GDM1 (cell line): ENCODE measurements at regions not wholly inside any gene's neighbourhood (a gene's known extent, or its start where the extent isn't known, plus 50 kb on each side); places are given as distances from the start of the nearest gene placed in this dataset.

Experiments used
- DNase-seq: peaks from one replicate; lab custom pipeline; 2025; lab: John Stamatoyannopoulos, UW

DNA sequence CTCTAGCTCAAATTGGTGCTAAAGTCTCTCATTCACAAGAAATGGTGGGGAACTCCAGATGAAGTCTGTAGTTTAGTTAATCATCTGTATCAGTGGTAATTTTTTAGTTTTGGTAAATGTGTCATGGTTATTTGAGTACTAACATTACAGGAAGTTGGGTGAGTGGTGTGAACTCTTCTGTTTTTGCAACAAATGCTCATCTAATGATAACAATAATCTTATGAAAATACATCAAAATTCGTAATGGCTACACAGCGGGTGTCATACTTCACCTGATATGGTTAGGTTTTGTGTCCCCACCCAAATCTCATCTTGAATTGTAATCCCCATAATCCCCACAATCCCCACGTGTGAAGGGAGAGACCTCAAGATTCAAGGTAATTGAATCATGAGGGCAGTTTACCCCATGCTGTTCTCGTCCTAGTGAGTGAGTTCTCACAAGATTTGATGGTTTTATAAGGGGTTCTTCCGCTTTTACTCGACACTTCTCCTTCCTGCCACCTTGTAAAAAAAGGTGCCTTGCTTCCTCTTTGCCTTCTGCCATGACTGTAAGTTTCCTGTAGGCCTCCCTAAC is 209.3 kb upstream of the FOXN3 start:
- DNase-seq: peak; percentile 54

DNA sequence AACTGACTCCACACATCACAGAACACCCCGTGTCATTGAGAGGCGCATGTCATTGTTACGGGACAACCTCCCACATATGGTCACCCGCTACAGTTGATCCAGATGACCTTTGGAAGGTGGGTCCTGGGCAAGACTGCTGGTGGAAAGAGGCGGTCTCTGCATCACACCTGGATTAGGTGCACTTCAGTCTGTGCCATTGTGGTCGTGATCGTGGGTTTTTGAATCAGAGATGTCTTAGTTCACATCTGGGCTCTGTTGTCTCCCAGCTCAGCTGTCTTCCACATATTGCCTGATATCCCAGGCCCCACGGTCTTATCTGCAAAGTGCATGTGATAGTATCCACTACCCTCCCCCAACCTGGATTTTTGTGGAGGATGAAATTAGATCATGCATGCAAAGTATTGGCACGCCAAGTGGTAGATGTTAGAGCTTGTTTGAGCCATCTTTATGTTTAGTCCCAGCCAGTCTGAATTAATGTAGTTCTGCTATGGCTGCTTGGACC is 208.7 kb upstream of the FOXN3 start:
- no peak for DNase-seq

DNA sequence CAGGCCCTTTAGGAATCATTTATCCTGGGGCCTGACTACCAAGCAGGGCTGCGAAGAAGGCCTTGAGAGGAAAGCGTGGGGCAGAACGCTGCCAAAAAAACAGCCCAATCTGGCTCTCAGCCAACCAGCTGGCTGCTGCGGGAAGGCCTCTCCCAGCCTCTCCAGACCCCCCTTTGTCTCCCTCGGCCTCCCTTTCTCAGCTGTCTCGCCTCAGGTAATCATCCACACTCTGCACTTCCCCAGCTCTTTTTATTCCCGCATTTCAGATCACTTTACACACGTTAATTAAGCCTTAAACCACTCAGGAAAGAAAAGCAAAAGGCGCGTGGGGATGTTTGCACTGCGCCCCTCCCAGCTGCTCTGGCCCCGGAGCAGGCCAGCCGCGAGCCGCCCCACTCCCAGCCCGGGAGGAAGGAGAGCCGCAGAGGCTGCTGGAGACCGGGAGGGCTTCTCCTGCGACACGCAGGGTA is 208.2 kb upstream of the FOXN3 start:
- DNase-seq: no peak

DNA sequence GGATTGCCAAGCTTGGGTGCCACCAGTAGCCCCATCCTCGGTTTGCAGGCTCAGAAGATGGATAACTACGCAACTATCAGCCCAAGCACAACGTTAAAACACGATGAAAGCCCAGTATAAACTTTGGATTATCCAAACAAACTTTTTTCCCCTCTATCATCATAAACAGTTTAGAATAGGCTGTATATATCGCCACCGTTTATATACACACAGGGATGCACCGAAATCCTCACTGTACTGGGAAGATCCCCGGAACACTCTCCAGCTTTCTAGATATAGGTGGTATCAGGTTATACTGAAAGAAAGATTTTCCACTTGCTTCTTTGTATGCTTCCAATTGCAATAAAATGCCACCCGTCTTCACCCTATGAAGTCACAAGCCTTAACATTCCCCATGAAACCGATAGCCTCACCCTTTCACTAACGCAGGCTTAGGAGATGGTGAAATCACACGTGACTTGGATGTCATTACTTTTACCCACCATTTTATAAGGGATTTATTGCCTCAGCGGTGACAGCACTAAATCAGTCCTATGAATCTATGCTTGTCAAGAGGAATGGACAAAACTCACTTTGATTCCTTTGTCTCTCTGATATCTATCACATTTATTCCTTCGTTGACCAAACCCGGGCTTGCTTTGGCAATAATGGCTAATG is 207.6 kb upstream of the FOXN3 start:
- no peak for DNase-seq

DNA sequence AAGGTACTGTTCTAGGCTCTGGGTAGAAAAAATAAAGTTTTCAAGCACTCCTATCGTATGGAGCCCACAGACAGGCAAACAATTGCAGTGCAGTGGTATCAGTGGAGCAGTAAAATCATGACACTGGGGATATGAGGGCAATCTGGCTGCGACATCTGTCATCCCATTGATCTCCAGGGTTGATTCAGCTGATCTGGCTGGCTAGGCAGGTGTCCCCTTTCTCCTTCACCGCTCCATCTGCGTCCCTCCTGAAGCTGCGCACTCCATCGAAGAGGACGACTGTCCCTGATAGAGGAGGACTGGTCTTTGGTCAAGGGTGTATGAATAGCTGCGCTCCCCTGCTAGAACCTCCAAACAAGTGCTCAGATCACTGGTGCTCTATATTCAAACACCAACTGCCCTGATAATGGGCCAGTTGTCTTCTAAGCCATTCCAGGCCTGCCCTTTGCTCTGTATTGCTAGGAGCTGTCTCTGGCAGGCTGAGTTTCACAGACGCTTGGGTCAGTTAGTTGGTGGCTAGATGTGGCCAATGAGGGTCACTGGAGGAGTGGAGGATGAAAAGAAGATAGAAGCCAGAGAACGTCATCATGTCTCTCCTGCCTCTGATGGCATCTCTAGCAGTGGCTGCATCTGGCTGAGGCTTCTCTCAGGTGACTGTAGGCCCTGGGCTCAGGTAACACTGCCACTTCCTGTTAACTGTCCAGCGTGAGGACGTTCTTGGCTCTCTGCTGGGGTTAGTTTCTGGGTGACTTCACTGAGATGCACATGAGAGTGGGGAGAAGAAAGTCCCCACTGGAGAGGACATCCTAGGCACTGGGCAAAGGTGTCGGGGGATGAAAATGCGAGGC is 205.0 kb upstream of the FOXN3 start:
- DNase-seq: no peak

DNA sequence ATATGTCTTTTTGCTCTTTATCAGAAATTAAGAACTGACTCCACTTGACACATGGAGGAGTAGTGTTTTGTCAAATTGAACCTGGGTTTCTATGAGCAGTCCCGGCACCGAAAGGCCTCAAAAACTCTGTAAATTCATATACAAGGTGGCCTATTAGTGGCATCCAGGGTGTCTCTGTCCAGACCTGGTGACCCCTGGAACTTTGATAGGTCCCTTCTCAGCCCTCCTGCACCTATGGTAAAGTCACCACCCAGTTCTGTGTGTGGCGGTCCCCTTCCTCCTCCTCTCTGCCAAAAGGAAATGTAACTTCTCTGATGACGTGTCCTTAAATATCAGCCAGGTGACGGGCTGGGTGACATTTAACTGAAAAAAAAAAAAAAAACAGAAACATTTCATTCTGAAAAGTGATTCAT is 204.0 kb upstream of the FOXN3 start:
- no peak for DNase-seq

DNA sequence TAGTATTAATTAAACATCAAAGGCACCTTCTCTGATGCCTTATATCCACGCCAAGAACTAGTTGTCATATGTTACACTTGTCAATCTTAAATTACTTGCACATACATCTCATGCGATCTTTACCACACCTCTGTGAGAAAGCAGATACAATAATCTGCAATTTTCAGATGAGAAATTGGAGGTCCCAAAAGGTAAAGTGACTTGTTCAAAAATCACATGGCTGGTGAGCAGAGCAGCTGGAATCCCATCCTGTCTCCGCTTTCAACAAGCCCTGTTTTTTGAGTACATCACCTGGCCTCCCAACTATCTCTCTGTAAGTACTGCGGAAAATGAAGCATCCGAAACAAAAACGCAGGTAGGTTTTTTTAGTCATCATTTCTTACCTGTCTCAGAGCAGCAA is 203.4 kb upstream of the FOXN3 start:
- DNase-seq: no peak

DNA sequence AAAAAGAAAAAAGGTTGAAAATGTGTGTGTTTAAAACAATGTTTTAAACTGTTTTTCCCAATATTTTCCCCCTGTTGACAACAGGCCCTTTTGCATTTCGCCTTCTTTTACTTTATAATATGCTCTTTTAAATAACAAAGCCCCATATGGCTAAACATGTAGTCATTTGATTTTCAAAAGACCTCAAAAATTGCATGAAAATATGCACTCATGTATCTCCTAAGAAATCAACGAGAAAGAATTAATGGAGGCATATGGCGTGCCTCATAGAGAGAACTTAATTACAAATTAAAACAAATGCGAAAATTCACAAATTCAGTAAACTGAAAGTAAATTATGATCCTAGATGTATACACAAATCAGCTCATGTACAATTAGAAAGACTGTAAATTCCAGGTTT is 202.6 kb upstream of the FOXN3 start:
- DNase-seq: no peak

DNA sequence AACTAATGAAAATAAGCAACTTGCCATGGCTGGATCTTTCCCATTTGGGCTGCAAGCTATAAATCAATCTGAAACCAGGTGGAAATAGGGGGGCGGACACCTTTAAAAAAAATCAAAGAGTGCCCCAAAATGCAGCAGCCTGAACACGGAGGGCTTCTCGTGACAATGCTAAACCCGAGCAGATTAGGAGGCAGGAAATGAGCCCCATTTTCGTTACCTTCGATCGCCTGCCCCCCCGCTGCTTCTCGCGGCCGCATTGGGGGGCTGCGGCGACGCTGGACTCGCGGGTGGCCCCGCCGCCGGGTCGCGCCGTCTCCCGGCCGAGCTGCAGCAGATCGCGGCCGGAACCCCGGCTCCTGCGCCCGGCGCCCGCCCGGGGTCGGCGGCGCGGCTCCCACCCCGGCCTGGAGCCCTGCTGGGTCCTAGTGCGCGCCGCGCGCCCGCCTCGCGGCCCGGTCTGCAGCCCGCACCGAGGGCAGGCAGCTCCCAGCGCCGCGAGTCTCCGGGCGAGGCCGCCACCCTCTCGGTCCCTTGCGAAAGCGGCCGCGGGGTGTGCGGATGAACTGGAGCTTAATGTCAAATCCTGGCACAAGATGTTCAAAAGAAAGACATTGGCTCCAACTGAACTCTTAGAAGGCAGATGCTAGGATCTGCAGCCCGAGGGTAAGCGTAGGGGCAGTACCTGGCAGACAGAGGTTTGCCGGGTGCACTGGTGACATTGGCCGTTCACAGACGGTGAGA is 201.9 kb upstream of the FOXN3 start:
- DNase-seq: peak; percentile 78

DNA sequence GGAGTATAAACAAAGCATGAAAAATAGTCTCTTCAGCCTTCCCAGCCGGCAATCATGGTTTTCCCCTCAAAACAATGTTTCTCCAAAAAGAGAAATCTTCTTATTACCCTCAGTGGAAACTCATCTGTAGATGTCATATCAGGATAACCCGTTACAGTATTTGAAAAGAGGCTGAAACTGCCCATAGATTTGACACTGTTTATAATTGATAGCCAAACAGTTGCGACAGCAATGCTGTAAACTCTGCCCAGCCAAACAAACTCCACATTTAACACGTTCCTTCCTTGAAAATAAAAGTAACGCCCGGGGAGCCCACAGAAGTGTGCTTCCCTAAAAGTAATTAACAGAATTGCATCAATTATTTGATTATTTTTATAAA is 201.3 kb upstream of the FOXN3 start:
- no peak for DNase-seq

DNA sequence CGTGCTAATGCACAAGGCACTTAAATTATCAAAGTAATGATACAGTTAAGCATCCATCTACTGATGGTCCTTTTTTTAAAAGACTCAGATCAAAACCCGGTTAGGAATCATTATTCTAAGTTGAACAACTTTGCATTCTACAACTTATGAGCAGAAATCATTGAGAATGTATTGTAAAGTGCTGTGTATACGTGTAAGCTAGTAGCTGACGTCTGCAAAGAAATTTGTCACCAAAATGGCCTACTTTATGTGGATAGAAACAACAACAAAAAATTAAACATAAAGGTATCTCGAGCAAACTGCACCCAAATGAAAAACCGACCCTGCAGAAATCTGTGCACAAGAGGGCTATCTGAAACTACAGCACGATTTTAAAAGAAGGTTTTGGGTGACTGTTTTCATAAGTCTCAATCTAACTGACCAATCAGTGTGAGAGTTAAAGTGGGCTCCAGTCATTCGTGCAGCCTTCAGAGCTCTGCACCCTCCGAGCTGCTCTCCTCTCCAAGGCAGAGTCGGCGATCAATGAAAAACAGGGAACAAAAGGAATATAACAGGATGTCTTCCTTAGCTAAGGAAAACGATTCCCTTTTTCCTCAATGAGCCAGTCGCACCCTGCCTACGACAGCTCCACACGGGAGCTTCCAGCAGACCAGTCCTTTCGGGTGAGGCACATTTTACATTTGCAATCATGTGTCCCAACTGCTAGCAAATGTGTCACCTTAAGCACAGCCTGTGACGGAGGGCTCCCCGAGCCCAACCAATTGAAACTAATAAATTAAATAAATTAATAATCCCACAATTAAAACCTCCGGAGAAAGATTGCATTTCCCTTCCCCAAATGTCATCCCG is 200.7 kb upstream of the FOXN3 start:
- peak; percentile 22 for DNase-seq

DNA sequence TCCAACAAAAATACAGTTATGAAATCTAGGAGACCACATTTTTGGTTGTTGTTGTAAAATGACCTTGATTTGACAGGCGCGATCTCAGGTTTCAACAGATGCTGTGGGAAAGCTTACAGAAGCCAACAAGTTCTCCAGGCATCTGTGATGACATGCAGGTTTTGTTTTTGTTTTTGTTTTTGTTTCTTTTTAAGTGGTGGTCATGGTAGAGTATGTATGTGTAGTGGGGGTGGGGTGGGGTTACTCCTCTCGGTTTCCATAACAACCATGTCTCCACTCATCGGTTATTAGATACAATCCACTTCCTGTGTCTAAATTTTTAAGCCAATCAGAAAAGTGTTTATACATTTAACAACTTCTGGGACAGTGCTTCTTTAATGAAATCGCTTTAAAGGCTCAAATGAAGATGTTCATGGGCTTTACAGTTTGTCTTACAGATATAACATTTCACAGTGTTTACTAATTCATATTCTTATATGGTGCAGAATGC is 199.9 kb upstream of the FOXN3 start:
- no peak for DNase-seq

DNA sequence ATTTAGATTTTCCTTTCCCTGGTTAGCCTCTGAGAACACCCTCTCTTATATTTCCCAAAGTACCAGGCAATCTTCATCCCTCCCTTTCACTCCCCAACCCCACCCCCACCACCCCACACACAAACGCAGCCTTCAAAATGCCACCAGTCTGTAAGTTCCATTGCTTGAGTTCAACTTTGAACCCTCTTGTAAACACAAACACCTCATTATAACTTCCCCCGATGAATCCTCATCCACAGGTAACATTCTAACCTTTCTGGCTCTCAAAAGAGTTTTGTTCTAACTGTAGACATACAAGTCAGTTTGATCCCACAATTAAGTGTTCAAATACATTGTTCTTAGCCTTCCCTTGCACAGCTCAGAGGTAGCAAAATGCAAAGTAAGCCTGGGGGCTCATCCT is 199.4 kb upstream of the FOXN3 start:
- DNase-seq: no peak

DNA sequence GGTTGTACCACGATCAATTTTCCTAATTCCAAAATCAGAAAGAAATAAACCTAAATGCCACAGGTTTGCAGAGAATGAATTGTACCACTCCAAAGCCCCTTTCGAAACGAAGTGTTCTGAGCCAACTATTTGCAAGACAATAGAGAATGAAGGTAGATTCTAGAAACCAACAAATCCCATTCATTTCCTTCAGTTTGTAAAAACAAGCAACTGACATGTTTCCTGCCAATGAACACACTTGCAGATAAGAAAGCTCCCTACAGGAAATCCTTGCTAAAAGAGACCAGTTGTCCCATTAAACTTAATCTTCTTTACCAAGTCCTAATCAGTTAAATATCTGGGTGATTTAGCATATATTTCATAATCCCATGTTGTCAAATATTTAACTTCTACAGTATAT is 198.4 kb upstream of the FOXN3 start:
- DNase-seq: peak; percentile 26

DNA sequence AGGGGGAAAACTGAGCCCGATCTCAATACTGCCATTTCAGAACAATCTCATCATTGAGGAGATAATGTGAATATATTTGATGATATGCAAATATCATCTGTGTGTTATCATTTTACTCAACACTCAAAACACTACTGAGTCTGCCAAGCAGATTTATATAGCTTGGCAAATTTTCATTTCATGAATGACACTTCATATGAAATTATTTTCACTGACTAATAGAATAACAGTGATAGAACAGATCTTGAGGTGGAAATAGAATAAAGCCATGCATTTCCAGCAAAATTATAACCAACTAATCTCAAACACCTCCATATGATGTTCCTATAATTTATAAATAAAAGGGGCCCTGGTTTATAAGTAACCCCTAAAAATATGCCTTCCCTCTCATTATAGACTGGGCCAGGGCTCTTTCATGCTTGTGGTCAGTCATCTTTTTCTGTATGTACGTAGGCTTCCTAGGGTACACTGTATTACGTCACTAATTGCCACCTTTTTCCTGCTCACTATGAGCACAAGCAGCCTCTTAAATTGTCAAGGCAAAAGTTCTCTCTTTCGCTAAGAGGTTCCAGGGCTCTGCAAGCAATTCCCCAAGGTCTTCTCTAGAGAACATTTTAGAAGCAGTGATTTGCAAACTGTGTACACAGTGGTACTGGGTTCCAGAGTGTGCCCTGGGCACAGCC is 197.1 kb upstream of the FOXN3 start:
- DNase-seq: no peak

DNA sequence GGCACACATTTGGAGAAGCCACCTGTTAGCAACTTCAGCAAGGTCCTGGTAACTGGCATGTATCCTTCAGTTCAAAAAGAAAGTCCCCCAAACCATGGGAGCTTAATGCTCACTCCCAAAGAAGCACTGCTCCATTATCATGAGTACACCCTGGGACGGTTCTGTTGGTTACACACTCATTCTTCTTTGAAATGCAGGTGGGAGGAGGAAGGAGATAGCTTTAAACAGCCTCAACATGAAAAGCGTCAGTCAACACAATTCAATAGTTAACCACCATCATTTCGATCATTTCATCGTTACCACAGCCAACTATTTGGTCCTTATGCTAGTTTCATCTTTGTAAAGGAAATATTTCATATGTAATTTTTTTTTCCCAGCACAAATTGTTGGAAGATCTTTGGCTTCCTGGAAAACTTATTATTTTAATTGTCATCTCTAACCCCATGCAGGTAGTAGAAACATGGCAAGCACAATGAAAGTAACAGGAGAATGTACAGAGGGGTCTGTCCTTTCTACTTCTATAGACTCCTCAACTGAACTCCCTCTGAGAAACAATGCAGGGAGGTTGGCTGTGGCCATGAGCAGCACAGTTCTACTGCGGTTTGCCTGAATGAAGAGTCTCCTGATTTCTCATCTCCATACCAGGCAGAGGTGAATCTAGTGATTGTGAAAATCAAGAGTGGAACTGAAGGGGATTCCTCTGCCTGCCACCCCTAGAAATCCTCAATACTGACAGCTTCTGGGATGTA is 196.4 kb upstream of the FOXN3 start:
- DNase-seq: no peak

DNA sequence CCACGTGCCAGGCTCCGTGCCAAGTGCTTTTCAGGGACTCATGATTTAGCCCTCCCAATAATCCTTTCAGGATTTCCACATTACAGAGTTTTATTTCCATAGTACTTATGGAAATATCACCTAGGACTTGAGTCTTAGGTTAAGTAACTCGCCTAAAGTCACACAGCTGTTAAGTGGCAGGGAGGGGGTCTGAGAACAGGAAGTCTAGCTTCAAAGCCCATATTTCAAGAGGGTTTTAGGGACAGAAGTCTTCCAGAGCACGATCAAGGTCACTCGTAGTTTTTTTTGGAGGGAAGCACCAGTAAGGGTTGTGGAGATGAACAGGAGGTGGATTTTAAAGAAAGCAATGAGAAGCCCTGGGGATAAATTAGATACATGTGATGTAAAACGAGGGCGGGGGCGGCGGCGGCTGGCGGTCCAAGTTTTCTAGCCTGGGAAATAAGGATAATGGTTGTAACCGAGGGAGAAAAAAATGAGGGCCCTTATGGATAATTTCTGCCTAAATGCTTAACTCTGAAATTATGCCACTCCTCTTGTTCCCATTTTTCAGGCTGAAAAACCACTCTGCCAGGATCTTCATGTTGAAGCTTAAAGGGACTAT is 192.6 kb upstream of the FOXN3 start:
- no peak for DNase-seq

DNA sequence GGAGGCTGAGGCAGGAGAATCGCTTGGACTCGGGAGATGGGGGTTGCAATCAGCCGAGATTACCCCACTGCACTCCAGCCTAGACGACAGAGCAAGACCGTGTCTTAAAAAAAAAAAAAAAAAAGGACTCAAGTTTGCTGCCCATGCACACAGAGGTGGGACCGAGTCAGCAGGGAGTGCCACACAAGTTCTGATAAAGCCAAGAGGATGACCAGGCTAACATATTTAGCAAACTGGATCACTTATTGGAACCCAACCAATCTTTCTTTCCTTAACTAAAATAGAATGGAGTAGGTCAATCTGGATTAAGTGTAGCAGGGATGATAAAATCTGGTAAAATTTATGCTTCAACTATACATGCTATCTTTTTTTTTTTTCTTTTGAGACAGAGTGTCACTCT is 190.4 kb upstream of the FOXN3 start:
- no peak for DNase-seq

DNA sequence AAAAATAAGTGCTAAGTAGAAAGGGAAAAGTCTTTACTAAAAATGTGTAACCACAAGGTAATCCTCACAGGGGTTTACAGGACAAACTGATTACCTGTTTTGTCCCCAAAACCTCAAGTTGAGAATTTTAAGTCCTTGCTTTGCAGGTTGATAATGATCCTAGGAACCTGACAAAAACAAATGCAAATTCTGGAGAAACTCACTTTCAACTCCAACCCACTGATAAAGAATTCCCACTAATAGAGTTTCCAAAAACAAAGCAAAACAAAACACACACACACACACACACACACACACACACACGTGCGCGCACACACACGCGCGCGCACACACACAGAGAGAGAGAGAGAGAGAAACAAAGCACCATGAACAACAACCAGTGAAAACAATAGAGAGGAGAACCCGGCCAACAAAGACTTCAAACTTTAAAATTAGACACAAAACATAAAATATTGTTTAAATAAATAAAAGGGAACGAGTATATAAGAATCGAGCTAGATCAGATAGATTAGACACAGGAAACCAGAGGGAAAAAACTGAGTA is 187.0 kb upstream of the FOXN3 start:
- no peak for DNase-seq
